GM10266 (cell line): ENCODE measurements at regions not wholly inside any gene's neighbourhood (a gene's known extent, or its start where the extent isn't known, plus 50 kb on each side); places are given as distances from the start of the nearest gene placed in this dataset.

ENCODE experiments used
- DNase-seq: peaks from one replicate; pipeline ENCODE4 v3.0.0; 2012; ENCODE audit errors: extremely low spot score
- CTCF ChIP-seq: IDR thresholded peaks from 2 replicates; pipeline ENCODE4 v1.5.1; 2012; ENCODE audit warnings: mild to moderate bottlenecking, low read depth; ENCODE audit not compliant: control insufficient read depth, insufficient read depth; ENCODE audit errors: missing control alignments

GRCh38 chr1:98081944-98082343 lies 161.1 kb upstream of the DPYD start:
- no peak for DNase-seq
- TF ChIP-seq CTCF, result no peak

- no peak for TF ChIP-seq CTCF
- DNase-seq, result no peak
Observed at GRCh38 chr1:98078596-98078995, 157.8 kb upstream of the DPYD start.

GRCh38 chr1:98077691-98078090 lies 156.9 kb upstream of the DPYD start:
- no peak for TF ChIP-seq CTCF
- DNase-seq, result no peak

- TF ChIP-seq CTCF, result no peak
- no peak for DNase-seq
Observed at GRCh38 chr1:98075626-98076025, 154.8 kb upstream of the DPYD start.

- DNase-seq, result no peak
- no peak for TF ChIP-seq CTCF
Observed at GRCh38 chr1:98073823-98074222, 153.0 kb upstream of the DPYD start.

- no peak for TF ChIP-seq CTCF
- DNase-seq, result no peak
Observed at GRCh38 chr1:98073106-98073505, 152.3 kb upstream of the DPYD start.

- TF ChIP-seq CTCF, result no peak
- DNase-seq, result no peak
Observed at GRCh38 chr1:98072047-98072446, 151.2 kb upstream of the DPYD start.
